Esophagus muscularis mucosa (tissue), 3 donors: ENCODE measurements at regions not wholly inside any gene's neighbourhood (a gene's known extent, or its start where the extent isn't known, plus 50 kb on each side); places are given as distances from the start of the nearest gene placed in this dataset.

Source experiments
- POLR2A ChIP-seq: fragments of 450-650 bp; IDR thresholded peaks from one replicate; pipeline ENCODE4 v1.6.1; 2017; ENCODE audit warnings: antibody characterized with exemption, moderate library complexity, mild to moderate bottlenecking, low read depth
- TF ChIP-seq, protein P1 (sequence below), 3 experiments: fragments of 200-600 bp in 2 of 3; fragments of 450-650 bp in 1 of 3; sonication (generic) in 2 of 3; IDR thresholded peaks; one replicate each; pipeline ENCODE4 v1.5.1; 2017 to 2019; ENCODE audit warnings: antibody characterized with exemption in 3 of 3, mild to moderate bottlenecking in 2 of 3, moderate library complexity in 1 of 3

DNA sequence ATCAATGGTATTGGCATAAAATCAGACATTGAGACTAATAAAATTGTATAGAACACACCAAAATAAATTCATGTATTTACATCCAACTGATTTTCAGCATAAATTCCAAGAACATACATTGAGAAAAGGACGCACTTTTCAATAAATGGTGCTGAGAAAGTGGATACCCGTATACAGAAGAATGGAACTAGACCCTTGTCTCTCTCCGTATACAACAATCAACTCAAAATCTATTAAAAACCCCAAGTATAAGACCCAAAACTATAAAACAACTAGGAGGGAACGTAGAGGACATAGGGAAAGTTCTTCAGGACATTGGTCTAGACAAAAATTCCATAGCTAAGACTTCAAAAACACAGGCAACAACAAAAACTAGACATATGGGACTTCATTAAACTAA is 97.4 kb downstream of the GGTLC2 start:
- TF ChIP-seq, protein P1, sequence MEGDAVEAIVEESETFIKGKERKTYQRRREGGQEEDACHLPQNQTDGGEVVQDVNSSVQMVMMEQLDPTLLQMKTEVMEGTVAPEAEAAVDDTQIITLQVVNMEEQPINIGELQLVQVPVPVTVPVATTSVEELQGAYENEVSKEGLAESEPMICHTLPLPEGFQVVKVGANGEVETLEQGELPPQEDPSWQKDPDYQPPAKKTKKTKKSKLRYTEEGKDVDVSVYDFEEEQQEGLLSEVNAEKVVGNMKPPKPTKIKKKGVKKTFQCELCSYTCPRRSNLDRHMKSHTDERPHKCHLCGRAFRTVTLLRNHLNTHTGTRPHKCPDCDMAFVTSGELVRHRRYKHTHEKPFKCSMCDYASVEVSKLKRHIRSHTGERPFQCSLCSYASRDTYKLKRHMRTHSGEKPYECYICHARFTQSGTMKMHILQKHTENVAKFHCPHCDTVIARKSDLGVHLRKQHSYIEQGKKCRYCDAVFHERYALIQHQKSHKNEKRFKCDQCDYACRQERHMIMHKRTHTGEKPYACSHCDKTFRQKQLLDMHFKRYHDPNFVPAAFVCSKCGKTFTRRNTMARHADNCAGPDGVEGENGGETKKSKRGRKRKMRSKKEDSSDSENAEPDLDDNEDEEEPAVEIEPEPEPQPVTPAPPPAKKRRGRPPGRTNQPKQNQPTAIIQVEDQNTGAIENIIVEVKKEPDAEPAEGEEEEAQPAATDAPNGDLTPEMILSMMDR (IDR thresholded peaks at IDR 0.05) = no peak
- no peak for TF ChIP-seq POLR2A
